SK-N-SH (cell line): ENCODE measurements at regions not wholly inside any gene's neighbourhood (a gene's known extent, or its start where the extent isn't known, plus 50 kb on each side); places are given as distances from the start of the nearest gene placed in this dataset.

Experiments
- CTCF ChIA-PET: fragments of 300-600, 350-600 bp; formaldehyde crosslinking; extraction: SDS; loops from one replicate; lab custom pipeline; 2021; lab: Yijun Ruan, JAX
- POLR2A ChIA-PET: fragments of 350-600 bp; sonication (Branson Sonifier 250); formaldehyde crosslinking; extraction: SDS; loops from one replicate; lab custom pipeline; 2020; ENCODE audit warnings: antibody characterized with exemption, inconsistent platforms; lab: Yijun Ruan, JAX
- DNase-seq: peaks from one replicate; pipeline ENCODE4 v3.0.0; 2012
- H2AFZ ChIP-seq: fragments of 200-600 bp; sonication (generic); 2 replicates; pipeline ENCODE4 v1.8.1; 2016; ENCODE audit warnings: antibody characterized with exemption, mild to moderate bottlenecking, low read depth
- H3F3A ChIP-seq: fragments of 200-600 bp; sonication (generic); replicated peaks from 2 replicates; pipeline ENCODE3; 2016; ENCODE audit warnings: antibody characterized with exemption, mild to moderate bottlenecking; ENCODE audit not compliant: insufficient read depth
- H3K27ac ChIP-seq, 2 experiments: fragments of 200-500 bp in 1 of 2; fragments of 200-600 bp in 1 of 2; sonication (Bioruptor generic) in 1 of 2; sonication (generic), shearing (Covaris generic) in 1 of 2; 2 replicates each; pipeline versions ENCODE4 v1.5.1 to v1.6.1; 2014 to 2016; ENCODE audit warnings: low read depth in 2 of 2, inconsistent platforms in 1 of 2, low read length in 1 of 2, mild to moderate bottlenecking in 1 of 2, mixed read lengths in 1 of 2
- H3K27me3 ChIP-seq: fragments of 200-600 bp; sonication (generic), shearing (Covaris generic); 2 replicates; pipeline ENCODE4 v1.6.1; 2016; ENCODE audit warnings: mixed run types; ENCODE audit not compliant: insufficient read depth
- H3K36me3 ChIP-seq, 2 experiments: fragments of 200-500 bp in 1 of 2; fragments of 200-600 bp in 1 of 2; sonication (Bioruptor generic) in 1 of 2; sonication (generic) in 1 of 2; replicated peaks in 1 of 2; 2 replicates each; pipeline versions ENCODE3 to v1.5.1; 2014 to 2016; ENCODE audit warnings: low read length in 1 of 2, mild to moderate bottlenecking in 1 of 2; ENCODE audit not compliant: insufficient read depth in 2 of 2, control insufficient read depth in 1 of 2
- H3K4me1 ChIP-seq, 2 experiments: fragments of 200-500 bp in 1 of 2; fragments of 200-600 bp in 1 of 2; sonication (Bioruptor generic) in 1 of 2; sonication (generic), shearing (Covaris generic) in 1 of 2; 2 replicates each; pipeline versions ENCODE4 v1.5.1 to v1.6.1; 2014 to 2016; ENCODE audit warnings: low read depth in 1 of 2, low read length in 1 of 2, mixed run types in 1 of 2; ENCODE audit not compliant: insufficient read depth in 2 of 2, control insufficient read depth in 1 of 2
- H3K4me2 ChIP-seq: fragments of 200-600 bp; sonication (generic), shearing (Covaris generic); 2 replicates; pipeline ENCODE4 v1.6.1; 2017; ENCODE audit warnings: mixed run types
- H3K4me3 ChIP-seq, 2 experiments: fragments of 200-500 bp in 1 of 2; fragments of 200-600 bp in 1 of 2; sonication (Bioruptor generic) in 1 of 2; sonication (generic), shearing (Covaris generic) in 1 of 2; 2 replicates each; pipeline versions ENCODE4 v1.5.1 to v1.8.1; 2014 to 2016; ENCODE audit warnings: low read depth in 2 of 2, inconsistent platforms in 1 of 2, low read length in 1 of 2, mild to moderate bottlenecking in 1 of 2, mixed read lengths in 1 of 2, moderate library complexity in 1 of 2
- H3K79me2 ChIP-seq: fragments of 200-600 bp; sonication (generic); 2 replicates; pipeline ENCODE4 v1.8.1; 2017; ENCODE audit warnings: mild to moderate bottlenecking; ENCODE audit not compliant: insufficient read depth
- H3K9ac ChIP-seq: fragments of 200-600 bp; sonication (generic); 2 replicates; pipeline ENCODE4 v1.6.1; 2017; ENCODE audit warnings: mixed run types
- H3K9me2 ChIP-seq: fragments of 200-600 bp; sonication (generic); 2 replicates; pipeline ENCODE4 v1.6.1; 2017; ENCODE audit warnings: mixed run types
- H3K9me3 ChIP-seq: fragments of 200-600 bp; sonication (generic); 2 replicates; pipeline ENCODE4 v1.6.1; 2017; ENCODE audit warnings: mixed run types, mild to moderate bottlenecking, moderate library complexity
- H4K20me1 ChIP-seq: fragments of 200-600 bp; sonication (generic); 2 replicates; pipeline ENCODE4 v1.6.1; 2017; ENCODE audit warnings: mild to moderate bottlenecking, mixed run types; ENCODE audit not compliant: insufficient read depth
- CHD2 ChIP-seq: fragments of 150-350 bp; IDR thresholded peaks from 2 replicates; pipeline ENCODE4 v1.6.1; 2018; ENCODE audit warnings: low read length; ENCODE audit not compliant: partially characterized antibody
- ELF1 ChIP-seq: IDR thresholded peaks from 2 replicates; pipeline ENCODE4 v1.4.0; 2012
- EP300 ChIP-seq, 2 experiments: IDR thresholded peaks; 2 replicates each; pipeline versions ENCODE4 v1.4.0 to v1.6.1; 2012; ENCODE audit warnings: borderline replicate concordance in 1 of 2, low read depth in 1 of 2, low read length in 1 of 2
- GABPA ChIP-seq: IDR thresholded peaks from 2 replicates; pipeline ENCODE4 v1.4.0; 2012; ENCODE audit warnings: low read depth, mild to moderate bottlenecking
- GATA2 ChIP-seq: sonication (generic); formaldehyde crosslinking; IDR thresholded peaks from 2 replicates; pipeline ENCODE4 v1.5.0; 2020; ENCODE audit warnings: mild to moderate bottlenecking, missing genetic modification reagents
- JUND ChIP-seq: IDR thresholded peaks from 2 replicates; pipeline ENCODE4 v1.4.0; 2012
- MAX ChIP-seq: IDR thresholded peaks from 2 replicates; pipeline ENCODE4 v1.4.0; 2012; ENCODE audit warnings: low read depth
- MEF2A ChIP-seq: IDR thresholded peaks from 2 replicates; pipeline ENCODE4 v1.4.0; 2012; ENCODE audit warnings: low read depth, borderline replicate concordance
- MXI1 ChIP-seq: IDR thresholded peaks from 2 replicates; pipeline ENCODE4 v1.6.1; 2012; ENCODE audit warnings: mild to moderate bottlenecking, low read depth, low read length, improper control_type of control experiment
- NFIC ChIP-seq: IDR thresholded peaks from 2 replicates; pipeline ENCODE4 v1.4.0; 2012; ENCODE audit warnings: borderline replicate concordance
- POLR2AphosphoS5 ChIP-seq: IDR thresholded peaks from 2 replicates; pipeline ENCODE4 v1.6.1; 2012; ENCODE audit warnings: low read depth, low read length
- RAD21 ChIP-seq: IDR thresholded peaks from 2 replicates; pipeline ENCODE4 v1.6.1; 2012; ENCODE audit warnings: mild to moderate bottlenecking, low read length
- REST ChIP-seq: IDR thresholded peaks from 2 replicates; pipeline ENCODE4 v1.6.1; 2012; ENCODE audit warnings: mild to moderate bottlenecking, low read depth, low read length, moderate library complexity
- RFX5 ChIP-seq: IDR thresholded peaks from 2 replicates; pipeline ENCODE4 v1.6.1; 2012; ENCODE audit warnings: mild to moderate bottlenecking, improper control_type of control experiment, low read length
- SIN3A ChIP-seq: IDR thresholded peaks from 2 replicates; pipeline ENCODE4 v1.6.1; 2012; ENCODE audit warnings: low read depth, mild to moderate bottlenecking, low read length, moderate library complexity, borderline replicate concordance
- SMC3 ChIP-seq: IDR thresholded peaks from 2 replicates; pipeline ENCODE4 v1.6.1; 2012; ENCODE audit warnings: low read depth, low read length, improper control_type of control experiment
- USF2 ChIP-seq: fragments of 150-350 bp; IDR thresholded peaks from 2 replicates; pipeline ENCODE4 v1.6.1; 2017; ENCODE audit warnings: antibody characterized with exemption, low read length, low read depth, borderline replicate concordance
- WGBS: methylation state at CpG from one replicate; pipeline ENCODE4 v1.1.6; 2017; ENCODE audit warnings: low lambda C conversion rate; 5-methylcytosine and 5-hydroxymethylcytosine counted together
- TF ChIP-seq, protein P1 (sequence below): fragments of 150-350 bp; IDR thresholded peaks from 2 replicates; pipeline ENCODE4 v1.6.1; 2016; ENCODE audit warnings: mild to moderate bottlenecking, low read depth, low read length
- TF ChIP-seq, protein P2 (sequence below): IDR thresholded peaks from 2 replicates; pipeline ENCODE4 v1.4.0; 2012; ENCODE audit warnings: low read depth, borderline replicate concordance
- TF ChIP-seq, protein P3 (sequence below): IDR thresholded peaks from 2 replicates; pipeline ENCODE4 v1.4.0; 2012; ENCODE audit warnings: low read depth, borderline replicate concordance

- Histone ChIP-seq H3K4me3 (no peak overlapping the region), H3K36me3 (no peaks in the 10 kb centered on the region), H3K79me2 (no peaks in the 10 kb centered on the region), H3K4me2 (no peak overlapping the region), H3K9me2 (no peaks in the 10 kb centered on the region), H3F3A (no peaks in the 10 kb centered on the region), H3K9ac (no peak overlapping the region), H3K27ac (no peak overlapping the region), H3K9me3 (no peaks in the 10 kb centered on the region), H3K4me1 (peaks cover 0 to 3% of the 10 kb centered on the region in 2 experiments; a peak in 1 of 4 replicates), H3K27me3 (no peaks in the 10 kb centered on the region), H4K20me1 (no peaks in the 10 kb centered on the region), H2AFZ (no peak overlapping the region)
- TF ChIP-seq MAX, result no peak
- no peak for TF ChIP-seq EP300 (IDR thresholded peaks at IDR 0.05; ENCODE audit: borderline replicate concordance in 1 of 2, low read depth in 1 of 2, low read length in 1 of 2)
- no peak for TF ChIP-seq USF2
- TF ChIP-seq, protein P1, sequence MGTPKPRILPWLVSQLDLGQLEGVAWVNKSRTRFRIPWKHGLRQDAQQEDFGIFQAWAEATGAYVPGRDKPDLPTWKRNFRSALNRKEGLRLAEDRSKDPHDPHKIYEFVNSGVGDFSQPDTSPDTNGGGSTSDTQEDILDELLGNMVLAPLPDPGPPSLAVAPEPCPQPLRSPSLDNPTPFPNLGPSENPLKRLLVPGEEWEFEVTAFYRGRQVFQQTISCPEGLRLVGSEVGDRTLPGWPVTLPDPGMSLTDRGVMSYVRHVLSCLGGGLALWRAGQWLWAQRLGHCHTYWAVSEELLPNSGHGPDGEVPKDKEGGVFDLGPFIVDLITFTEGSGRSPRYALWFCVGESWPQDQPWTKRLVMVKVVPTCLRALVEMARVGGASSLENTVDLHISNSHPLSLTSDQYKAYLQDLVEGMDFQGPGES, result no peak
- TF ChIP-seq REST, result no peak
- no peak for TF ChIP-seq RAD21
- no peak for TF ChIP-seq MXI1
- TF ChIP-seq GATA2 (CRISPR knock-in tag), result no peak
- no peak for TF ChIP-seq NFIC
- no peak for TF ChIP-seq SIN3A
- TF ChIP-seq RFX5, result no peak
- TF ChIP-seq ELF1, result no peak
- TF ChIP-seq, protein P2, sequence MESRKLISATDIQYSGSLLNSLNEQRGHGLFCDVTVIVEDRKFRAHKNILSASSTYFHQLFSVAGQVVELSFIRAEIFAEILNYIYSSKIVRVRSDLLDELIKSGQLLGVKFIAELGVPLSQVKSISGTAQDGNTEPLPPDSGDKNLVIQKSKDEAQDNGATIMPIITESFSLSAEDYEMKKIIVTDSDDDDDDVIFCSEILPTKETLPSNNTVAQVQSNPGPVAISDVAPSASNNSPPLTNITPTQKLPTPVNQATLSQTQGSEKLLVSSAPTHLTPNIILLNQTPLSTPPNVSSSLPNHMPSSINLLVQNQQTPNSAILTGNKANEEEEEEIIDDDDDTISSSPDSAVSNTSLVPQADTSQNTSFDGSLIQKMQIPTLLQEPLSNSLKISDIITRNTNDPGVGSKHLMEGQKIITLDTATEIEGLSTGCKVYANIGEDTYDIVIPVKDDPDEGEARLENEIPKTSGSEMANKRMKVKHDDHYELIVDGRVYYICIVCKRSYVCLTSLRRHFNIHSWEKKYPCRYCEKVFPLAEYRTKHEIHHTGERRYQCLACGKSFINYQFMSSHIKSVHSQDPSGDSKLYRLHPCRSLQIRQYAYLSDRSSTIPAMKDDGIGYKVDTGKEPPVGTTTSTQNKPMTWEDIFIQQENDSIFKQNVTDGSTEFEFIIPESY, result no peak
- no peak for TF ChIP-seq JUND
- TF ChIP-seq GABPA, result no peak
- no peak for TF ChIP-seq POLR2AphosphoS5
- TF ChIP-seq MEF2A, result no peak
- TF ChIP-seq, protein P3, sequence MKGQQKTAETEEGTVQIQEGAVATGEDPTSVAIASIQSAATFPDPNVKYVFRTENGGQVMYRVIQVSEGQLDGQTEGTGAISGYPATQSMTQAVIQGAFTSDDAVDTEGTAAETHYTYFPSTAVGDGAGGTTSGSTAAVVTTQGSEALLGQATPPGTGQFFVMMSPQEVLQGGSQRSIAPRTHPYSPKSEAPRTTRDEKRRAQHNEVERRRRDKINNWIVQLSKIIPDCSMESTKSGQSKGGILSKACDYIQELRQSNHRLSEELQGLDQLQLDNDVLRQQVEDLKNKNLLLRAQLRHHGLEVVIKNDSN, result no peak
- TF ChIP-seq SMC3, result no peak
- TF ChIP-seq CHD2, result no peak
- POLR2A ChIA-PET, result no interaction called here
- CTCF ChIA-PET, result interaction anchor here (1.3 kb wide), 1 partner anchor 89 kb away, joined by 4 read pairs; no protein-coding TSS in a partner anchor
- peak; percentile 18 for DNase-seq
- 39% methylated on average over 8 of the region's 8 CpGs for WGBS
Measured at GRCh38 chr5:168128557-168128956, 162.9 kb upstream of the WWC1 start.
